ENCODE measurements at regions not wholly inside any gene's neighbourhood (a gene's known extent, or its start where the extent isn't known, plus 50 kb on each side); places are given as distances from the start of the nearest gene placed in this dataset.

- TF ChIP-seq HNRNPUL1 (IDR thresholded peaks at IDR 0.05; ENCODE audit: low read depth, low read length) = no peak
- TF ChIP-seq MAZ (IDR thresholded peaks at IDR 0.05; ENCODE audit: borderline replicate concordance, low read depth, low read length) = no peak
- TF ChIP-seq MAZ (CRISPR knock-in tag; IDR thresholded peaks at IDR 0.05; ENCODE audit: low read depth) = no peak
- TF ChIP-seq ZNF724P (CRISPR knock-in tag; IDR thresholded peaks at IDR 0.05; ENCODE audit: borderline replicate concordance) = no peak
- TF ChIP-seq ZNF263 (CRISPR knock-in tag; IDR thresholded peaks at IDR 0.05) = no peak
- TF ChIP-seq BHLHE40 (IDR thresholded peaks at IDR 0.05; ENCODE audit: low read length) = no peak
- TF ChIP-seq ELF3 (CRISPR knock-in tag; IDR thresholded peaks at IDR 0.05) = no peak
- no peak for TF ChIP-seq YY1 (IDR thresholded peaks at IDR 0.05; ENCODE audit: insufficient read depth, insufficient replicate concordance, low read depth, low read length)
- no peak for TF ChIP-seq ZNF274 (CRISPR knock-in tag; IDR thresholded peaks at IDR 0.05)
- no peak for TF ChIP-seq EZH2 (conservative IDR thresholded peaks at IDR 0.05; ENCODE audit: low read depth, low read length)
- TF ChIP-seq HNRNPK (IDR thresholded peaks at IDR 0.05; ENCODE audit: low read depth, low read length, poor library complexity, severe bottlenecking) = no peak
- TF ChIP-seq REST (IDR thresholded peaks at IDR 0.05; ENCODE audit: borderline replicate concordance in 1 of 2, low read depth in 1 of 2, low read length in 2 of 2) = no peak
Measured at GRCh38 chr18:60145776-60146175, 226.8 kb downstream of the MC4R start.
